ENCODE measurements at regions not wholly inside any gene's neighbourhood (a gene's known extent, or its start where the extent isn't known, plus 50 kb on each side); places are given as distances from the start of the nearest gene placed in this dataset.

DNA sequence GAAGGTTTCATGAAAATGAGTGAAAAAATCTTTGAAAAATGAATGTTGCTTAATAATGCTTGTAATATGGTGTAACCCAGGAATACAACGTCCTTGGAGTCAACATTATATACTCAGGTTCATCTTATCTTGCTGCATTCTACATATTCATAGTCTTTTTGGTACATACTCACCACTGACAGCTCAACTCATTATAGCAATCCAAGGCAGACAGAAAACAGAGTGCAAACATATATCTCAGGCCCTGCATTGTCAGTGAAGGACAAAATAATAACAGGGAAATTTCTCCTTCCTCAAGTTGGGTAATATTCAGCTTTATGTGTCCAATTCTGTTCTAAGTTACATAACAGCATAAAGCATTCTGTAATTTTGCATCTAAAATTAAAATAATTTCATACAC is 1353.0 kb upstream of the SEL1L start:
- Histone ChIP-seq H3K4me3 (ENCODE audit: low read length) (no peak overlapping the region), H3K4me1 (ENCODE audit: control insufficient read depth, insufficient read depth, low read length) (no peaks in the 10 kb centered on the region), H3K27me3 (replicated peaks; ENCODE audit: control insufficient read depth, insufficient read depth, low read length) (no peaks in the 10 kb centered on the region), H3K9me3 (ENCODE audit: control insufficient read depth, low read length) (peaks cover 3% of the 10 kb centered on the region), H3K9ac (ENCODE audit: low read length) (no peak overlapping the region), H3K36me3 (ENCODE audit: control insufficient read depth, insufficient read depth, low read length, severe bottlenecking) (no peaks in the 10 kb centered on the region)
- no peak for DNase-seq (ENCODE audit: low read depth)

DNA sequence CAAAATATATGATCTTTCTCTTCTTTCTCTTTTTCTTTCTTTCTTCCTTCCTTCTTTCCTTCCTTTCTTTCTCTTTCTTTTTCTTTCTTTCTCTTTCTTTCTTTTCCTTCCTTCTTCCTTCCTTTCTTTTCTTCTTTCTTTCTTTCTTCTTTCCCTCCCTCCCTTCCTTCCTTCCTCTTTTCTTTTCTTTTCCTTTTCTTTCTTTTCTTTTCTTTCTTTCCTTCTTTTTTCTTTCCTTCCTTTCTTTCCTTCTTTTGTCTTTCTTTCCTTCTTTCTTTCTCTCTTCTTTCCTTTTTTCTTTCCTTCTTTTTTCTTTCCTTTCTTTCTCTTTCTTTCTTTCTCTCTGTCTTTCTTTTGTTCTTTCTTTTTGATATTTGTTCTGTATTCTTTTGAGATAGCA is 1356.0 kb upstream of the SEL1L start:
- DNase-seq (ENCODE audit: low read depth): no peak
- H3K27me3 ChIP-seq (replicated peaks; ENCODE audit: control insufficient read depth, insufficient read depth, low read length): no peaks in the 10 kb centered on the region
- H3K4me3 ChIP-seq (ENCODE audit: low read length): no peak overlapping the region
- no peaks in the 10 kb centered on the region for H3K9me3 ChIP-seq (ENCODE audit: control insufficient read depth, low read length)
- H3K36me3 ChIP-seq (ENCODE audit: control insufficient read depth, insufficient read depth, low read length, severe bottlenecking): no peaks in the 10 kb centered on the region
- H3K9ac ChIP-seq (ENCODE audit: low read length): no peak overlapping the region
- no peaks in the 10 kb centered on the region for H3K4me1 ChIP-seq (ENCODE audit: control insufficient read depth, insufficient read depth, low read length)

DNA sequence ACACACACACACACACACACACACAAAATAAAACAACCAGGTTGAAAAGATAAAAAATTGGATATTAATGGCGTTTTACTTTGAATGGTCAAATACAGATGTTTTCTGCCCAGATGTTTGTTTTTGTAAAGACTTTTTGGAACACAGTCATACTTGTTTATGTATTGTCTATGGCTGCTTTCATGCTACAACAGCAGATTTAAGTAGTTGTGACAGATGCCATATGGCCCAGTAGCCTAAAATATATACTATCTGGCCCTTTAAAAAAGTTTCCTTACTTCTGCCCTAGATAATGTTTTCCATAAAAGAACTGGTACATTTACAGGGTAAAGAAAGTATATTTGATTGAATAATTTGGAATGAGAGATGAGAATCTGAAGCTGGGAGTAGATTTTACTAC is 1362.8 kb upstream of the SEL1L start:
- Histone ChIP-seq H3K27me3 (replicated peaks; ENCODE audit: control insufficient read depth, insufficient read depth, low read length) (no peaks in the 10 kb centered on the region), H3K36me3 (ENCODE audit: control insufficient read depth, insufficient read depth, low read length, severe bottlenecking) (no peaks in the 10 kb centered on the region), H3K4me1 (ENCODE audit: control insufficient read depth, insufficient read depth, low read length) (no peaks in the 10 kb centered on the region), H3K4me3 (ENCODE audit: low read length) (no peak overlapping the region), H3K9me3 (ENCODE audit: control insufficient read depth, low read length) (no peaks in the 10 kb centered on the region), H3K9ac (ENCODE audit: low read length) (no peak overlapping the region)
- DNase-seq (ENCODE audit: low read depth): no peak

- no peak overlapping the region for H3K9ac ChIP-seq (ENCODE audit: low read length)
- no peaks in the 10 kb centered on the region for H3K27me3 ChIP-seq (replicated peaks; ENCODE audit: control insufficient read depth, insufficient read depth, low read length)
- no peaks in the 10 kb centered on the region for H3K9me3 ChIP-seq (ENCODE audit: control insufficient read depth, low read length)
- H3K4me3 ChIP-seq (ENCODE audit: low read length): no peak overlapping the region
- H3K4me1 ChIP-seq (ENCODE audit: control insufficient read depth, insufficient read depth, low read length): no peaks in the 10 kb centered on the region
- no peak for DNase-seq (ENCODE audit: low read depth)
- no peaks in the 10 kb centered on the region for H3K36me3 ChIP-seq (ENCODE audit: control insufficient read depth, insufficient read depth, low read length, severe bottlenecking)
Measured at GRCh38 chr14:82897469-82898308, 1364.0 kb upstream of the SEL1L start.

DNA sequence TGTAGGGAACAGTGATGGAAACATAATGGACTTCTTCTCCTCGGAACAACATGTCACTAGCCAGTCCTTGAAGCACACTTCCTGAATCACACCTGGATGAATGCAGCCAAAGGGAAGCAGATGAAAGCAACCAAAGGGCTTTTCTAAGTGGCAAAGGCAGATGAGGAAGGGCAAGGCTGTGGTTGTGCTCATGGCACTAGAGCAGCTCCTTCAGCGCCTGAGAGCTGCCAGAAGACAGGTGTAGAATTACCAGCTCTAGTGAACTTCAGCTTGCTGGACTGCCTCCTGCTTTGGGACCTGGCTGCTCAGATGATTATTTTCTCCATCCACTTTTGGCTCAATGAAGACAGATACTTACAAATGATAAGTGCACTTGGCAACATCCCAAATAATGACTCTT is 1372.1 kb upstream of the SEL1L start:
- Histone ChIP-seq H3K27me3 (replicated peaks; ENCODE audit: control insufficient read depth, insufficient read depth, low read length) (no peaks in the 10 kb centered on the region), H3K9me3 (ENCODE audit: control insufficient read depth, low read length) (no peaks in the 10 kb centered on the region), H3K4me3 (ENCODE audit: low read length) (no peak overlapping the region), H3K36me3 (ENCODE audit: control insufficient read depth, insufficient read depth, low read length, severe bottlenecking) (no peaks in the 10 kb centered on the region), H3K4me1 (ENCODE audit: control insufficient read depth, insufficient read depth, low read length) (no peaks in the 10 kb centered on the region), H3K9ac (ENCODE audit: low read length) (no peak overlapping the region)
- no peak for DNase-seq (ENCODE audit: low read depth)

GRCh38 chr14:82911930-82912329 is 1378.3 kb upstream of the SEL1L start:
- no peak for DNase-seq (ENCODE audit: low read depth)

GRCh38 chr14:82913396-82913795 is 1379.7 kb upstream of the SEL1L start:
- Histone ChIP-seq H3K4me3 (ENCODE audit: low read length) (no peak overlapping the region), H3K36me3 (ENCODE audit: control insufficient read depth, insufficient read depth, low read length, severe bottlenecking) (no peaks in the 10 kb centered on the region), H3K4me1 (ENCODE audit: control insufficient read depth, insufficient read depth, low read length) (peaks cover 4% of the 10 kb centered on the region), H3K9ac (ENCODE audit: low read length) (no peak overlapping the region), H3K9me3 (ENCODE audit: control insufficient read depth, low read length) (no peaks in the 10 kb centered on the region), H3K27me3 (replicated peaks; ENCODE audit: control insufficient read depth, insufficient read depth, low read length) (no peaks in the 10 kb centered on the region)
- DNase-seq (ENCODE audit: low read depth): no peak

More at GRCh38 chr14:82911930-82912329, 1378.3 kb upstream of the SEL1L start:
- peaks cover 4% of the 10 kb centered on the region for H3K4me1 ChIP-seq (ENCODE audit: control insufficient read depth, insufficient read depth, low read length)
- no peak overlapping the region for H3K9ac ChIP-seq (ENCODE audit: low read length)
- no peaks in the 10 kb centered on the region for H3K9me3 ChIP-seq (ENCODE audit: control insufficient read depth, low read length)
- no peak overlapping the region for H3K4me3 ChIP-seq (ENCODE audit: low read length)
- H3K36me3 ChIP-seq (ENCODE audit: control insufficient read depth, insufficient read depth, low read length, severe bottlenecking): no peaks in the 10 kb centered on the region
- no peaks in the 10 kb centered on the region for H3K27me3 ChIP-seq (replicated peaks; ENCODE audit: control insufficient read depth, insufficient read depth, low read length)

DNA sequence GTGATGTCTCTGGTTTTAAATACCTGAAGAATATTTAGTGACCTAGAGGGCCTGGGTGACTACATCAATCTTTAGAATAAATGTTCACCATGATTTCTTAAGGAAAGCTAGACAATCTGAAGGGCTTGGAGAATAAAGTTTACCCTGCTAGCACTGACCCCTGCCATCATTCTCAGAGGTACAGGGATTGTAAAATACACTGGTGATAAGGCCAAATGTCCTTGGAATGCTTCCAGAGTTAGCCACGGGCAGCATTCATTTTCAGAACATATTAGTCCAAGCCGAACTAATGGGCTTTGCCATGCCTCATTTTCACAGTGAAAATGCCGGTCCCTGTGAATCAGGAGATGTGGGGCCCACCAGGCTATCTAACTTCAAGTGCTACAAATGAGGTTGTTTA is 1381.7 kb upstream of the SEL1L start:
- Histone ChIP-seq H3K4me3 (ENCODE audit: low read length) (no peak overlapping the region), H3K36me3 (ENCODE audit: control insufficient read depth, insufficient read depth, low read length, severe bottlenecking) (no peaks in the 10 kb centered on the region), H3K9me3 (ENCODE audit: control insufficient read depth, low read length) (no peaks in the 10 kb centered on the region), H3K9ac (ENCODE audit: low read length) (no peak overlapping the region), H3K4me1 (ENCODE audit: control insufficient read depth, insufficient read depth, low read length) (peaks cover 4% of the 10 kb centered on the region), H3K27me3 (replicated peaks; ENCODE audit: control insufficient read depth, insufficient read depth, low read length) (no peaks in the 10 kb centered on the region)
- no peak for DNase-seq (ENCODE audit: low read depth)

DNA sequence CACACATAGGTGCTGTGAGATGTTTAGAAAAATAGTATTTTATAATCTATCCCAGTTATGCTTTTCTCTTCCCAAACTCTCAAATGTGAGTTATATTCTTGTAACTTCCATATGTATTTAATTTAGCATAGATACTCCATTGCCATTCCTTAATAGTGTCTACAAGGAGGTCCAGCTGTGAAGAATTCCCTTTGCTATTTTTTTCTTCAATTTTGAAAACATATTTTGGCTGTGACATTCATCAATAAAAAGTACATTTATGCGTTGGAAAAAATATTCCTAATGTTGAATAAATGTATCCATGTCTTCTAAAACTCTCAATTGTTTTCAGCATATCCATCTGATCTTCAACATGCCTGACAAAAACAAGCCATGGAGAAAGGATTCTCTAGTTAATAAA is 1402.0 kb upstream of the SEL1L start:
- no peak overlapping the region for H3K9ac ChIP-seq (ENCODE audit: low read length)
- H3K4me1 ChIP-seq (ENCODE audit: control insufficient read depth, insufficient read depth, low read length): no peaks in the 10 kb centered on the region
- H3K4me3 ChIP-seq (ENCODE audit: low read length): no peak overlapping the region
- no peaks in the 10 kb centered on the region for H3K36me3 ChIP-seq (ENCODE audit: control insufficient read depth, insufficient read depth, low read length, severe bottlenecking)
- H3K27me3 ChIP-seq (replicated peaks; ENCODE audit: control insufficient read depth, insufficient read depth, low read length): no peaks in the 10 kb centered on the region
- no peaks in the 10 kb centered on the region for H3K9me3 ChIP-seq (ENCODE audit: control insufficient read depth, low read length)
- no peak for DNase-seq (ENCODE audit: low read depth)

DNA sequence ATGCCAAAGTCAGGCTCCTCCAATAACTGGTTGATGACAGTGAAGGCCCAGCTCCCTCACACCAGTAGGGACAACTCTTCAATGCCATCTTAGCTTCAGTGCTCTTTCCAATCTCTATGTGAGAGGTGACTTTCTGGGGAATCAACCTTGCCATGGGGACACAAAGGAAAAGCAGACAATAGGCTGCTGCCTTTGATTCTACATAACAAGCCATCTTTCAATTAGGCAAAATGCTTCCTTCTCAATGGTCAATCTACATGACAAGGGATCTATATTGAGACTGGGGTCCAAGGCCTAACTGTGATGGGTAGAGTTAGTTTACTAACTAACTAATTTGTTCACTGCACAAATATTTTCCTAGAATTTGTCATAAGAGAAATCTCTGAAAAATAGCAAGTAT is 1417.5 kb upstream of the SEL1L start:
- Histone ChIP-seq H3K4me1 (ENCODE audit: control insufficient read depth, insufficient read depth, low read length) (no peaks in the 10 kb centered on the region), H3K9me3 (ENCODE audit: control insufficient read depth, low read length) (no peaks in the 10 kb centered on the region), H3K36me3 (ENCODE audit: control insufficient read depth, insufficient read depth, low read length, severe bottlenecking) (no peaks in the 10 kb centered on the region), H3K9ac (ENCODE audit: low read length) (no peak overlapping the region), H3K27me3 (replicated peaks; ENCODE audit: control insufficient read depth, insufficient read depth, low read length) (no peaks in the 10 kb centered on the region), H3K4me3 (ENCODE audit: low read length) (no peak overlapping the region)
- DNase-seq (ENCODE audit: low read depth): no peak

- no peak overlapping the region for H3K4me3 ChIP-seq (ENCODE audit: low read length)
Measured at GRCh38 chr14:82963756-82964155, 1430.1 kb upstream of the SEL1L start.

More at GRCh38 chr14:82963756-82964155, 1430.1 kb upstream of the SEL1L start:
- Histone ChIP-seq H3K36me3 (ENCODE audit: control insufficient read depth, insufficient read depth, low read length, severe bottlenecking) (no peaks in the 10 kb centered on the region), H3K27me3 (replicated peaks; ENCODE audit: control insufficient read depth, insufficient read depth, low read length) (no peaks in the 10 kb centered on the region), H3K9ac (ENCODE audit: low read length) (no peak overlapping the region), H3K9me3 (ENCODE audit: control insufficient read depth, low read length) (no peaks in the 10 kb centered on the region), H3K4me1 (ENCODE audit: control insufficient read depth, insufficient read depth, low read length) (no peaks in the 10 kb centered on the region)
- no peak for DNase-seq (ENCODE audit: low read depth)

Data from adipocyte (in vitro differentiated cells).